Mesothelial cell of epicardium (in vitro differentiated cells): ENCODE measurements at regions not wholly inside any gene's neighbourhood (a gene's known extent, or its start where the extent isn't known, plus 50 kb on each side); places are given as distances from the start of the nearest gene placed in this dataset.

ENCODE experiments used
- DNase-seq, 2 experiments: peaks; one replicate each; pipeline ENCODE4 v3.0.0; 2021; ENCODE audit warnings: low spot score in 2 of 2; ENCODE audit not compliant: unreplicated experiment in 2 of 2
- H3K27ac Mint-ChIP-seq: 2 replicates; pipeline ENCODE4 v1.8.0; 2021; ENCODE audit warnings: mixed read lengths
- H3K27me3 Mint-ChIP-seq: 2 replicates; pipeline ENCODE4 v1.8.0; 2021; ENCODE audit warnings: low read depth, mixed read lengths
- H3K36me3 Mint-ChIP-seq: 2 replicates; pipeline ENCODE4 v1.8.0; 2021; ENCODE audit warnings: mixed read lengths
- H3K4me1 Mint-ChIP-seq: 2 replicates; pipeline ENCODE4 v1.8.0; 2021; ENCODE audit warnings: mixed read lengths
- H3K4me3 Mint-ChIP-seq: 2 replicates; pipeline ENCODE4 v1.8.0; 2021; ENCODE audit warnings: mild to moderate bottlenecking, moderate library complexity, mixed read lengths
- H3K9me3 Mint-ChIP-seq: 2 replicates; pipeline ENCODE4 v1.8.0; 2021; ENCODE audit warnings: mixed read lengths
- CTCF ChIP-seq: fragments of 200-600 bp; sonication (generic); IDR thresholded peaks from one replicate; pipeline ENCODE4 v1.5.0; 2021; ENCODE audit warnings: antibody characterized with exemption; ENCODE audit not compliant: unreplicated experiment

GRCh38 chr3:106018929-106019550 lies 150.2 kb upstream of the CBLB start:
- DNase-seq, result no peak
- peaks cover 2% of the 10 kb centered on the region for H3K36me3 Mint-ChIP-seq
- H3K27me3 Mint-ChIP-seq, result no peaks in the 10 kb centered on the region
- peaks cover 18% of the 10 kb centered on the region for H3K4me1 Mint-ChIP-seq
- TF ChIP-seq CTCF, result no peak
- no peak overlapping the region for H3K27ac Mint-ChIP-seq
- H3K4me3 Mint-ChIP-seq, result no peak overlapping the region
- H3K9me3 Mint-ChIP-seq, result peaks cover 16% of the 10 kb centered on the region

DNA sequence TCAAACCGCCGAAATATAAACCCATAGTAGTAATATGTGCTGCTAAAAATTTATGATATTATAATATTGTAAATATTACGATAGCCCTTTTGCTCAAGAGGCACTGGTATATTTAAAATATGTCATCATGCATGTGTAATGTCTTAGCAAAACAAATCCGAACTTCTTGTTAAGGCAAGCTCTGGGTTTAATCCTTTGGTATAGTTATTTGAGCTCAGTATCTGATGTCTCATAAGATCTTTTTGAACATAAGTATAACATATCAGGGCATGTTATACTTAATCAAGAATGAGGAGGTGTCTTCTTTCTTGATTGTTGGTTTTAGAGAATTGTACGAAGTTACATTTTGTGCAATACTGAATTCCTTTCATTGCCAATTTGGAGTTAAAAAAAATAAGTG lies 154.1 kb upstream of the CBLB start:
- H3K36me3 Mint-ChIP-seq, result peaks cover 2% of the 10 kb centered on the region
- H3K4me1 Mint-ChIP-seq, result peaks cover 20% of the 10 kb centered on the region
- no peak overlapping the region for H3K27ac Mint-ChIP-seq
- no peaks in the 10 kb centered on the region for H3K27me3 Mint-ChIP-seq
- H3K9me3 Mint-ChIP-seq, result peaks cover 8% of the 10 kb centered on the region
- H3K4me3 Mint-ChIP-seq, result no peak overlapping the region
- no peak for DNase-seq
- no peak for TF ChIP-seq CTCF

DNA sequence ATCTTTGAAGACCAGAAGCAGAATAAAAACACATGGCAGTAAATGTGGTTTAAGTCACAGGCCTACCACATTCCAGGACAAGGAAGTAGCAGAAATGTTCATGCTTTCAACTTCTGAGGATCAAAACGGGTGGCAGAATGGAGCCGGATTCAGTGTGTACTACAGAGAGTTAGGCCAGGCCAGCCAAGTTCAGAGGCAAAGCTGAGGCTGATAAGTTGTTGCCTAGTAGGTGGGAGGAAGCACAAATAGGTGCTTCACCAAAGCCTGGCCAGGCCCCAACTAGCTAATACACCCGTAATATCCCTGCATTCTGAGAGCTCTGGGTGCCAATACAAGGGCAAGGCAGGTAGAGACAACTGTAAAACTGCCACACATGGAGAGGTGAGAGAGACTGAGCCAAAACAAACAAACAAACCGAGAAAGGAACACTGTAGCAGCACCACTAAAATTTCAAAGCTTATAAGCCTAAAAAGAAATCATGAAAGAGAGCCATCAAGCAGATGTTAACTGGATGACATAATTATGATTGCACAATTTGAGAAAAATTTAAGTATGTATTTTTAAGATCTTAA lies 156.4 kb upstream of the CBLB start:
- no peak for TF ChIP-seq CTCF
- DNase-seq, result no peak
- no peak overlapping the region for H3K4me3 Mint-ChIP-seq
- H3K27ac Mint-ChIP-seq, result peak overlapping the region; percentile 57
- no peaks in the 10 kb centered on the region for H3K36me3 Mint-ChIP-seq
- no peaks in the 10 kb centered on the region for H3K27me3 Mint-ChIP-seq
- H3K4me1 Mint-ChIP-seq, result peaks cover 21% of the 10 kb centered on the region
- H3K9me3 Mint-ChIP-seq, result no peaks in the 10 kb centered on the region

DNA sequence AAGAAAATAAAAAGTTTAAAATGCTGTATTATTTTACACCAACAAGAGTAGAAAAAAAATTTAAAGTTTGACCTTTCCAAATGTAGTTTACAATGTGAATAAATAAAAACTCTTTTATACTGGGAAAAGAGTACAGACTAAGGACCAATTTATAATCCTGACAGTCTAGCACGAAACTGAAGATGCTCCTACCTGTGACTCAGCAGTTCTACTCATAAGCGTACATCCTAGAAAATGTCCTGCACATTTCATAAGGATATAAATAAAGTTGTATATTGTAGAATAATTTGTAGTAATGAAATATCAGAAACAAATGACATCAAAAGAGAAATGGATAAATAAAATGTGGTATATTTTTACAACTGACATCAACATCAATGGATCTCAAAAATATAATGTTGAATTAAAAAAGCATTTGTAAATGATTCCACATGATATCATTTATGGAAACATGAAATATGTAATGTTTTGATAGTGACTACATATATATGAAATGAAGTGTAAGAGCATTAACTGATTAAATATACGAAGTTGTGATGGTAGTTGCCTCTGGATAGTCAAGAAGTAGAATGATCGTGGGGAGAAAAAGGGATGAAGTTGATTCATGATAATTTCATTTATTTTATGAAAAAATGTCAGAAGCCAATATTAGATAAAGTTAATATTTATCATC lies 161.3 kb upstream of the CBLB start:
- Mint-ChIP-seq H3K4me3 (no peak overlapping the region), H3K27ac (no peak overlapping the region), H3K36me3 (no peaks in the 10 kb centered on the region), H3K27me3 (no peaks in the 10 kb centered on the region), H3K4me1 (peaks cover 29% of the 10 kb centered on the region), H3K9me3 (no peaks in the 10 kb centered on the region)
- TF ChIP-seq CTCF, result no peak
- no peak for DNase-seq

DNA sequence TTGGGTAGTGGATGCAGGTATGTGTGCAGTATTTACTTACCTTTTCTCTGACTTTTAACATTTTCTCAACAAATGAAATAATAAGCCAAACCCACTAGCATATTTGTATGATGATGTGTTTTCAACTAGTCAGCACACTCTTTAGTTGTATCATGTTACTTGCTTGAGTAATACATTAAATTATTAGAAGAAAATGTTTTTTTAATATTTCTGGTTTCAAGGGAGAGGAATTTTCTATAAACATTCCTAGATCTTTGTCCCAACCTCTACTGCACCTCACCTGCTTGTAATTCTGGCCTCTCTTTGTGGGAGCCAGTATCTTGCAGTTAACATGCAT lies 161.8 kb upstream of the CBLB start:
- Mint-ChIP-seq H3K27me3 (no peaks in the 10 kb centered on the region), H3K9me3 (no peaks in the 10 kb centered on the region), H3K36me3 (no peaks in the 10 kb centered on the region), H3K4me3 (no peak overlapping the region), H3K4me1 (peaks cover 29% of the 10 kb centered on the region), H3K27ac (no peak overlapping the region)
- no peak for TF ChIP-seq CTCF
- no peak for DNase-seq
